Astrocyte of the cerebellum (primary cell): ENCODE measurements at regions not wholly inside any gene's neighbourhood (a gene's known extent, or its start where the extent isn't known, plus 50 kb on each side); places are given as distances from the start of the nearest gene placed in this dataset.

Source experiments
- DNase-seq: peaks from one replicate; pipeline ENCODE4 v3.0.0-alpha.2; 2011; ENCODE audit warnings: low read depth
- H3K4me3 ChIP-seq: 2 replicates; pipeline ENCODE4 v1.5.1; 2011; ENCODE audit warnings: mild to moderate bottlenecking, low read depth, low read length, moderate library complexity
- in situ Hi-C: cut with HindIII; loops from 2 replicates; pipeline ENCODE4 v1.10.0; 2017; ENCODE audit warnings: low sequenced_read_pairs
- TF ChIP-seq, protein P1 (sequence below): IDR thresholded peaks from 2 replicates; pipeline ENCODE4 v1.5.1; 2012; ENCODE audit warnings: low read length, low read depth, moderate library complexity, mild to moderate bottlenecking; ENCODE audit errors: missing control alignments

DNA sequence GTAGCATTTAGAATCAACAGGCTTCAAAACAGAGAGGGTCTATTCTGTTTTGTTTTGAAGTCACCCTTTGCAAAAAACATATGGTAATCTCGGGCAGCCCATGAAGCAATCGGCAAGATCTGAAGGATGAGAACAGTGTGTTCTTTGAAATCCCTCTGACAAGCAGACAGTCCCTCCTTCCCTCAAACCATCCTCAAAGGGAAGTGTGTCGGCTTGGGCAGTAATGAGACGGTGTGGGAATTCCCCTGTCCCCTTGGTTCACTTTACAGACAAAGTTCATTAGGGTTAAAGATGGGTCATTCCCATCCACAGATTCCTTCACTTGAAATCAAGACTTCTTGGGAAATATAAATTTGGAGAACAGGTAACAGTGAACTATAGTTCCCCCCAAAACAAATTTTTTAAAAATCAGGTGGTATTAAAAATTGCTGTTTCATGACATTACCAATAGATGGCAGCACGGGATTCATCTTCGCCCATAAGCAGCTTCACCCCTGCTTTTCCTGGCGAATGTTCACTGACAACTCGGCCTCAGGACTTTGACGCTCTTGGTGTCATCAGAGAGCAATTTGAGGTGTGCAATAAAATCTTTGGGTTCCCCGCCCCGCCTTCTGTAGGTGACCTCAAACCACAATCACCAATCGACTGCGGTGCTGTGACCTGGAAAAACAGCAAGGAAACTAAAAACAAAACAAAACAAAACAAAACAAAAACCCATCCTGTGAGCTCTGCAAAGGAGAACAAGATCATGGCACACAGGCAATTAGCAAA is 159.3 kb upstream of the TNFAIP3 start:
- in situ Hi-C loops = no loop called here
- DNase-seq = peak; percentile 61
- TF ChIP-seq, protein P1, sequence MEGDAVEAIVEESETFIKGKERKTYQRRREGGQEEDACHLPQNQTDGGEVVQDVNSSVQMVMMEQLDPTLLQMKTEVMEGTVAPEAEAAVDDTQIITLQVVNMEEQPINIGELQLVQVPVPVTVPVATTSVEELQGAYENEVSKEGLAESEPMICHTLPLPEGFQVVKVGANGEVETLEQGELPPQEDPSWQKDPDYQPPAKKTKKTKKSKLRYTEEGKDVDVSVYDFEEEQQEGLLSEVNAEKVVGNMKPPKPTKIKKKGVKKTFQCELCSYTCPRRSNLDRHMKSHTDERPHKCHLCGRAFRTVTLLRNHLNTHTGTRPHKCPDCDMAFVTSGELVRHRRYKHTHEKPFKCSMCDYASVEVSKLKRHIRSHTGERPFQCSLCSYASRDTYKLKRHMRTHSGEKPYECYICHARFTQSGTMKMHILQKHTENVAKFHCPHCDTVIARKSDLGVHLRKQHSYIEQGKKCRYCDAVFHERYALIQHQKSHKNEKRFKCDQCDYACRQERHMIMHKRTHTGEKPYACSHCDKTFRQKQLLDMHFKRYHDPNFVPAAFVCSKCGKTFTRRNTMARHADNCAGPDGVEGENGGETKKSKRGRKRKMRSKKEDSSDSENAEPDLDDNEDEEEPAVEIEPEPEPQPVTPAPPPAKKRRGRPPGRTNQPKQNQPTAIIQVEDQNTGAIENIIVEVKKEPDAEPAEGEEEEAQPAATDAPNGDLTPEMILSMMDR = peak; percentile 61
- no peak overlapping the region for H3K4me3 ChIP-seq

DNA sequence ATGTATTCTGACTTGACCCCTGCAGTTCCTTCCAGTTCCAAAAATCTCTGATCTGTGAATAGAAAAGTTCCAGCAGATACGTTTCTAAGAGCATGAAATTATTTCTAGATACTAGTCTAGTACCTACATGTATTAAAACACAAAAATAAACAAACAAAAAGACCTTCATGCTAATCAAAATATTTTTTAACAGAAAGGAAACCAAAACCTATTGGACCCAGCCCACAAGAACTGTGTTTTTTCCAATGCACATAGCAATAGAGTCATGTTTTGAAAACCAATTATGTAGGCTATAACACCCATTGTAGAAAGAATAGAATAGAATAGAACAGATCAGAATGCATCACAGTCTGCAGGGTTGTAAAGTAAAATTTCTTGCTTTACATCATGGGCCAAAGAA is 158.6 kb upstream of the TNFAIP3 start:
- in situ Hi-C loops = no loop called here
- no peak for DNase-seq
- H3K4me3 ChIP-seq = no peak overlapping the region
- TF ChIP-seq, protein P1 = no peak

DNA sequence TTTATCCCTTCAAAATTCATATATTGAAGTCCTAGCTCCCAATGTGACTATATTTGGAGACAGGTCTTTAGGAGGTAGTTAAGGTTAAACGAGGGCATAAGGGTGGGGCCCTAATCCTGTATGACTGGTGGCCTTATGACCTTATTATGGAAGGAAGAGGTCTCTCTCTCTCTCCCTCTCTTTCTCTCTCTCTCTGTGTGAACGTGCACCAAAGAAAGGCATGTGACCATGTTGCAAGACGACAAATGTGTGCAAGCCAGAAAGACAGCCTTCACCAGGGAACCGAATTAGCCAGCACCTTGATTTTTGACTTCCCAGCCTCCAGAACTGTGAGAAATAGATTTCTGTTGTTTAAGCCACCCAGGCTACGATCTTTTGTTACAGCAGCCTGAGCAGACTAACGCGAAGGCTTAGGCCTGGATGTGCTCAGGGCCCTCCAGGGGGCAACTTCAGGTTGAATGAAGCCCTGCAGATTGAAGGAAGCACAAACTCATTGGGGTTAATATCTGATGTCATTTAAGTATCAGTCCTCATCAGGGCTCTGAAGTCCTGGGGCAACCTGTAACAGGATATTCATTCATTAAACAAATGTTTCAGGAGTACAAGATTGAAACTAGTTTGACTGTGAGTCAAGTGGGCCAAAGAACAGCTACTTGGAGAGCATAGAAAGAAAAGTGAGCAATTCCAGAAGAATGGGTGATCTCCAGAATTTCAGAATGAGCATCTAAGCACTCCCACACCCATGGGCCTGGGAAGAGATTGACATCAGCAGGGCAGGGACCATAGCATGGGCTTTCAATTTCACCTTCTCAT is 157.4 kb upstream of the TNFAIP3 start:
- TF ChIP-seq, protein P1 = no peak
- no peak overlapping the region for H3K4me3 ChIP-seq
- no peak for DNase-seq
- in situ Hi-C loops = no loop called here

DNA sequence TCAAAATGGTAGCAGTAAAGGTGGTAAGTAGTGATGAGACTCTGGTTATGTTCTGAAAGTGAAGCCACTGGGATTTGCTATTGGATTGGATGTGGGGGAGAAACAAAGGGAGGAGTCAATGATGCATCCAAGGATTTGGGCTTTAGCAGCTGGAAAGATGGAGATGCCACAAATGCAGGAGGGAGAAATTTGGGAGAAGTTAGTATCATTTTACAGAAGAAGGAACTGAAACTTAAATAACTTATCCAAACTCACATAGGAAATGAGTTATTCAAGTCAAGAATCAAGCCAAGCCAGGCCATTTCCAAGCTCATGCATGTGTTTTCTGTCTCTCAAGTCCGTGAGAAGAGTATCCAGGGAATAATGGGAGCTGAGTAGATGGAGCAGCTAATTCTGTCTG is 155.1 kb upstream of the TNFAIP3 start:
- in situ Hi-C loops = no loop called here
- no peak for DNase-seq
- TF ChIP-seq, protein P1 = no peak
- H3K4me3 ChIP-seq = no peak overlapping the region

DNA sequence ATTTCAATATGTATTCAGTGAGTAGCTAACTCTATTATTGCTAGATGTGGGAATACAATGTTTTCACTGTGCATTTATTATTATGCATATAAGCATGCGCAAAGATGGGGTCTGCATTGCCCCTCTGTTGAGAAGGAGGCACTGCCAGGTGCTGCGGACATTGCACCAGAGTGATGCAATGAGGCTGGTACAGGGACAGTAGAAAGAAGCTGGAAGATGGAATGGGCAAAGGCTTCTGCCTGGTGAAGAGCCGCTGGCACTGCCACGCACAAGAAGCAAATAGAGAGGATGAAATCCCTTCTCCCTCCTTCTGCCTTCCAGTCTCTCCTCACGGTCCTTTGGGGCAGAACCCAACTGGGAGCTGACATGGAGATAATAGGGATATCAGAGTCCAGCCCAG is 154.5 kb upstream of the TNFAIP3 start:
- TF ChIP-seq, protein P1 = no peak
- no peak for DNase-seq
- in situ Hi-C loops = no loop called here
- H3K4me3 ChIP-seq = no peak overlapping the region

DNA sequence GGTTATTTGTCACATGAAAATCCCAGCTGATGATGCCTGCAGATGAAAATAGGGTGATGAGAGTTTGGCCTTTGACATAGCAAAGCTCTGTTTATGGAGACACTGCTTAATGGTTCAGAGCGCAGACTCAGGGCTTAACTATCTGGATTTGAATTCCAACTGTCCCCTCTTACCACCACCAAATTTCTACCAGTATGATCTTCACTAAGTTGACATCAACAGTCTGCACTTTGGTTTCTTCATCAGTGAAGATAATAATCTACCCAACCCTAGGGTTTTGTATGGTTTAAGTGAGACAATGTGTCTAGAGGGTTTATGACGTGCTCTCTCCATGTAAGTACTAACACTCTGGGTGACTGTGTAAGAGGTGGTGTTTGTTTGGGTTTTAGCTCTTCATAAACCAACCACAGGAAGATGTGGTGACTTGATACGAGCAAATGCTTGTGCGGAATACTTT is 151.4 kb upstream of the TNFAIP3 start:
- no peak for DNase-seq
- in situ Hi-C loops = no loop called here
- H3K4me3 ChIP-seq = no peak overlapping the region
- TF ChIP-seq, protein P1 = no peak
